Neural progenitor cell (in vitro differentiated cells): ENCODE measurements at regions not wholly inside any gene's neighbourhood (a gene's known extent, or its start where the extent isn't known, plus 50 kb on each side); places are given as distances from the start of the nearest gene placed in this dataset.

Experiments
- EZH2phosphoT487 ChIP-seq: fragments of 200-600 bp; sonication (generic); IDR thresholded peaks from 2 replicates; pipeline ENCODE4 v1.6.1; 2017; ENCODE audit warnings: antibody characterized with exemption
- TF ChIP-seq, protein P1 (sequence below): fragments of 200-600 bp; sonication (generic); IDR thresholded peaks from 2 replicates; pipeline ENCODE4 v1.5.1; 2017; ENCODE audit warnings: antibody characterized with exemption, mild to moderate bottlenecking

DNA sequence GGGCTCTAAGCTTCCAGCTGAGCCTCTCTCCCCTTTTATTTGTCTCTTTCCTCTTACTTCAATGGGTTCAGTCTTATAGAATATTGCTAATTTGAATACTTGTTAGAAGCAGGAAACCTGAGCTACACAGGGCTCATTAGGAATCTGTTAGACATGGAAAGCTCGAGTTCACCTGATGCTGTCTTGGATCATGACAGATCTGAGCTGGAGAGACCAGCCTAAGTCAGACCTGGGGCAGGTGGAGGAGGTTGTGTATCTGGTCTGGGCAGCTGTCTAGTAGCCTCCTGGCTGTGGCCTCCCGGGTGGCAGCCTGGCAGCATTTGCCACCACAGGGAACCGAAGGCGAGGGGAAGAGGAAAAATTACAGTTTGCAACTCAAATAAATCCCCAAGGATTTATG is 185.9 kb downstream of the ICOS start:
- TF ChIP-seq, protein P1, sequence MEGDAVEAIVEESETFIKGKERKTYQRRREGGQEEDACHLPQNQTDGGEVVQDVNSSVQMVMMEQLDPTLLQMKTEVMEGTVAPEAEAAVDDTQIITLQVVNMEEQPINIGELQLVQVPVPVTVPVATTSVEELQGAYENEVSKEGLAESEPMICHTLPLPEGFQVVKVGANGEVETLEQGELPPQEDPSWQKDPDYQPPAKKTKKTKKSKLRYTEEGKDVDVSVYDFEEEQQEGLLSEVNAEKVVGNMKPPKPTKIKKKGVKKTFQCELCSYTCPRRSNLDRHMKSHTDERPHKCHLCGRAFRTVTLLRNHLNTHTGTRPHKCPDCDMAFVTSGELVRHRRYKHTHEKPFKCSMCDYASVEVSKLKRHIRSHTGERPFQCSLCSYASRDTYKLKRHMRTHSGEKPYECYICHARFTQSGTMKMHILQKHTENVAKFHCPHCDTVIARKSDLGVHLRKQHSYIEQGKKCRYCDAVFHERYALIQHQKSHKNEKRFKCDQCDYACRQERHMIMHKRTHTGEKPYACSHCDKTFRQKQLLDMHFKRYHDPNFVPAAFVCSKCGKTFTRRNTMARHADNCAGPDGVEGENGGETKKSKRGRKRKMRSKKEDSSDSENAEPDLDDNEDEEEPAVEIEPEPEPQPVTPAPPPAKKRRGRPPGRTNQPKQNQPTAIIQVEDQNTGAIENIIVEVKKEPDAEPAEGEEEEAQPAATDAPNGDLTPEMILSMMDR = no peak
- TF ChIP-seq EZH2phosphoT487 = no peak
